NCI-H2196 (cell line): ENCODE measurements at regions not wholly inside any gene's neighbourhood (a gene's known extent, or its start where the extent isn't known, plus 50 kb on each side); places are given as distances from the start of the nearest gene placed in this dataset.

Experiments
- DNase-seq: peaks from one replicate; lab custom pipeline; 2025; ENCODE audit not compliant: unreplicated experiment; lab: John Stamatoyannopoulos, UW

- DNase-seq = no peak
Measured at GRCh38 chr18:27763341-27763740, 413.6 kb downstream of the CDH2 start.

GRCh38 chr18:27762054-27762453, 414.9 kb downstream of the CDH2 start:
- DNase-seq = no peak

- DNase-seq = no peak
Measured at GRCh38 chr18:27752944-27753343, 424.0 kb downstream of the CDH2 start.

GRCh38 chr18:27750923-27751322, 426.0 kb downstream of the CDH2 start:
- no peak for DNase-seq

- no peak for DNase-seq
Measured at GRCh38 chr18:27750014-27750413, 426.9 kb downstream of the CDH2 start.

- no peak for DNase-seq
Measured at GRCh38 chr18:27749194-27749593, 427.7 kb downstream of the CDH2 start.

- DNase-seq = no peak
Measured at GRCh38 chr18:27746241-27746640, 430.7 kb downstream of the CDH2 start.

GRCh38 chr18:27735117-27735516, 441.8 kb downstream of the CDH2 start:
- DNase-seq = no peak

- DNase-seq = no peak
Measured at GRCh38 chr18:27731211-27731610, 445.7 kb downstream of the CDH2 start.

GRCh38 chr18:27728659-27729058, 448.3 kb downstream of the CDH2 start:
- no peak for DNase-seq

- DNase-seq = no peak
Measured at GRCh38 chr18:27724362-27724761, 452.6 kb downstream of the CDH2 start.

- no peak for DNase-seq
Measured at GRCh38 chr18:27723168-27723567, 453.8 kb downstream of the CDH2 start.

- no peak for DNase-seq
Measured at GRCh38 chr18:27719680-27720079, 457.2 kb downstream of the CDH2 start.

GRCh38 chr18:27717816-27718215, 459.1 kb downstream of the CDH2 start:
- no peak for DNase-seq

GRCh38 chr18:27717250-27717649, 459.7 kb downstream of the CDH2 start:
- no peak for DNase-seq

GRCh38 chr18:27715751-27716150, 461.2 kb downstream of the CDH2 start:
- DNase-seq = no peak

- DNase-seq = no peak
Measured at GRCh38 chr18:27713738-27714095, 463.2 kb downstream of the CDH2 start.

- DNase-seq = peak; percentile 49
Measured at GRCh38 chr18:27713037-27713737, 463.7 kb downstream of the CDH2 start.

GRCh38 chr18:27712066-27712465, 464.9 kb downstream of the CDH2 start:
- DNase-seq = peak; percentile 42

GRCh38 chr18:27711382-27711781, 465.5 kb downstream of the CDH2 start:
- DNase-seq = no peak

- no peak for DNase-seq
Measured at GRCh38 chr18:27709344-27709743, 467.6 kb downstream of the CDH2 start.

GRCh38 chr18:27707201-27707600, 469.7 kb downstream of the CDH2 start:
- DNase-seq = no peak

- no peak for DNase-seq
Measured at GRCh38 chr18:27704736-27705361, 472.1 kb downstream of the CDH2 start.
